Testis (tissue), 2 donors: ENCODE measurements at regions not wholly inside any gene's neighbourhood (a gene's known extent, or its start where the extent isn't known, plus 50 kb on each side); places are given as distances from the start of the nearest gene placed in this dataset.

Experiments used
- POLR2A ChIP-seq: fragments of 450-650 bp; IDR thresholded peaks from one replicate; pipeline ENCODE4 v1.6.1; 2017; ENCODE audit warnings: antibody characterized with exemption, mild to moderate bottlenecking, moderate library complexity
- TF ChIP-seq, protein P1 (sequence below), 3 experiments: fragments of 450-650 bp in 2 of 3; fragments of 200-600 bp in 1 of 3; sonication (generic) in 1 of 3; IDR thresholded peaks; one replicate each; pipeline ENCODE4 v1.5.1; 2016 to 2019; ENCODE audit warnings: antibody characterized with exemption in 3 of 3, mild to moderate bottlenecking in 2 of 3, moderate library complexity in 1 of 3

DNA sequence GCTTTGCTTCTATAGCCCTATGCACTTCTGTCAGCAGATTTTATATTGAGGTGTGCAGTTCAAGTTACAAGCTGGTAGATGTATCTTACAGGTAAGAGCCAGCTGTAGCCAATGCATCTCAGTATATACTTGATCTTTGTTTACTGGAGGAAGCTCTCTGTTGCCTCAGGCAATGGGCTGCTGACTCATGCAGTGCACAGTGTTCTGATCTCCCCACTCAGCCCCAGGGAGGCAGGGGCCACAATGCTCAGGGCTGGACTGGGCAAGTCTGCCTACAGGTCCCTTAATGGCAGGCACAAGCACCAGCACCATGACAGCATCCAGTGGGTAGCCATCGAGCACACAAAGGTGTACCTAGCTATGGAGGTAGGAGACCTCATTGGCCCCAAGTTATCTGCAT is 178.8 kb upstream of the CDH10 start:
- TF ChIP-seq, protein P1, sequence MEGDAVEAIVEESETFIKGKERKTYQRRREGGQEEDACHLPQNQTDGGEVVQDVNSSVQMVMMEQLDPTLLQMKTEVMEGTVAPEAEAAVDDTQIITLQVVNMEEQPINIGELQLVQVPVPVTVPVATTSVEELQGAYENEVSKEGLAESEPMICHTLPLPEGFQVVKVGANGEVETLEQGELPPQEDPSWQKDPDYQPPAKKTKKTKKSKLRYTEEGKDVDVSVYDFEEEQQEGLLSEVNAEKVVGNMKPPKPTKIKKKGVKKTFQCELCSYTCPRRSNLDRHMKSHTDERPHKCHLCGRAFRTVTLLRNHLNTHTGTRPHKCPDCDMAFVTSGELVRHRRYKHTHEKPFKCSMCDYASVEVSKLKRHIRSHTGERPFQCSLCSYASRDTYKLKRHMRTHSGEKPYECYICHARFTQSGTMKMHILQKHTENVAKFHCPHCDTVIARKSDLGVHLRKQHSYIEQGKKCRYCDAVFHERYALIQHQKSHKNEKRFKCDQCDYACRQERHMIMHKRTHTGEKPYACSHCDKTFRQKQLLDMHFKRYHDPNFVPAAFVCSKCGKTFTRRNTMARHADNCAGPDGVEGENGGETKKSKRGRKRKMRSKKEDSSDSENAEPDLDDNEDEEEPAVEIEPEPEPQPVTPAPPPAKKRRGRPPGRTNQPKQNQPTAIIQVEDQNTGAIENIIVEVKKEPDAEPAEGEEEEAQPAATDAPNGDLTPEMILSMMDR (IDR thresholded peaks at IDR 0.05), result no peak
- no peak for TF ChIP-seq POLR2A
